ENCODE measurements at regions not wholly inside any gene's neighbourhood (a gene's known extent, or its start where the extent isn't known, plus 50 kb on each side); places are given as distances from the start of the nearest gene placed in this dataset.

DNA sequence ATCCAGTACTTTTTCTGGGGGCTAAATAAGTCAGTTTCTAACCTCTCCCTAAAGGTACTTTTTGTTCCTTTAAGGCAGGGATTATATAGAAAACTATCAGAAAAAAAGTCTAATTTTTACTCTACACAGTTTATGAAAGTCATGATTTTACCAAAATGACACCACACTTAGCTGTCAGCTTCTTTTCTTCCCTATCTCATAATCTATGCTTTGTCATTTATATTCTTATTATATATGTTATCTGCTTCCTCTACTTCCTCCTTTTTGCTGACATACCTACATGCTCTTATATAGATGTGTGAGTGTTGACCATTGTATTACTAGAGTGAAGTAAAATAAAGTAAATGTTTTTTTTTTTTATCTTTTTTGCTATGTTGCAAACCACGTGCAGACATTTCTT, 203.9 kb upstream of the CHRM2 start:
- no peak for DNase-seq

DNA sequence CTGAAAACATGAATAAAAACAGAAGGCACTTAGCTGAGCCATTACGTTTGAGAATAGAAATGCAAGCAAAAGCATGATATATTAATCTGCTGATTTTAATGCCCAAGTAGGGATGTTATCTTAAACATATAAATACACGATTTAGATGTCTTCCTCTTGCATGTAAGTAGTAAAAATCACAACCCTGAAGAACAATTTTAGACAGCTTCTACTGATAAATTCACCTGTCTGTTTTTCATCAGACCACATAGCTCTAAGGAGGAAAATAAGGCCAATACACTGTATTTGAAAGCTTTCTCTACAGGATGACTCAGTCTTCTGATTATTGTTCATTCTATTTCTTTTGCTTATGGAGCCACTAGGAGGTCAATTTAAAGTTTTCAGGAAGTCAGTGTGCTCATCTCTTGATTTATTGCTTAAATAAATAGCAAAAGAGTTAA, 210.9 kb upstream of the CHRM2 start:
- DNase-seq, result no peak

DNA sequence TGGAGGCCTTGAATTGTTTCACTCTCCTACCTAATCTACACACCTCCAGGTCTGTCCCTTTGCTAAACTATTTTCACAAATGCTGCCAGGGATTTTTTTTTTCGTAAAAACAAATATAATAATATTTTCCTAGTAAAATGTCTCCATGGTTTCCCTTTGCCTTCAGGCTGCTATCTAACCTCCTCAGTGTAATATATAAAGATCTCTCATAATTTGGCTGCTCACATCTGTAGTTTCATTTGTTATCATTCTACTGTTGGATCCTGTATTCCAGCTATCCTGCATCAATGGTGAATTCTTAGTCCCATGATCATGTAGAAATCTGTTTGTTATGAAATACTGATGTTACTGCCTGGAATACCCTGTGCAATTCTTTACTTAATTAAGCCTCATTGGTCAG, 211.9 kb upstream of the CHRM2 start:
- no peak for DNase-seq

DNA sequence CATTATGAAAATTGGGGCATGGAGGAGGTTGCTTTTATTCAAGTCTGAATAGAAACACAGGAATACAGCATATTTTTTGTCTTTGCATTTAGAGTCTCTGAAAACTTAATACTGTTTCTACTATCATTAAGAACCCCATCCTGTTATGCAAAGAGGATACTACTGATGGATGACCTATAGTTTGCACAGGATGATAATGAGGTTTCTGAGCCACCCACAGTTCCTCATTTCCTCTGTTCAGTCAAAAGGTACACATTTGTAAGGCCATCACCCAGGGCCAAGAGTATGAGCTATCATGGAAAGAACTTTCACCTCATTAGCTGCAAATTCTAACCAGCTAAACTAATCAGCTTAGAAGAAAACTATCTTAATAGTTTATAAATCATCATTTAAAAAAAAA, 213.0 kb upstream of the CHRM2 start:
- DNase-seq, result no peak

DNA sequence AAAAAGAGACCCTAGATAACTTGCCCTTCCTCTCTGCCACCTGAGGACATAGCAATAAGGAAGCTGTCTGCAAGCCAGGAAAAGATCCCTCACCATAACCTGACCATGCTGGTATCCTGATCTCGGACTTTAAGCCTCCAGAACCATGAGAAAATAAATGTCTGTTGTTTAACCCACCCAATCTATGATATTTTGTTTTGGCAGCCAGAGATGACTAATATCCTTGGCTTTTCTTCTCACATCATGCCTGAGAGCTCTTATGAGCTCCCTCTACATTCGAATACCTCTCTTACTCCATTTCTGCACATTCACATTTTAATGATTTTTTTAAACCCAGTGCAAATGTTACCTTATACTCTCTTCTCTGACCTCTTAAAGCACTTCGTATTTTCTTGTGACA, 214.0 kb upstream of the CHRM2 start:
- DNase-seq, result no peak

DNA sequence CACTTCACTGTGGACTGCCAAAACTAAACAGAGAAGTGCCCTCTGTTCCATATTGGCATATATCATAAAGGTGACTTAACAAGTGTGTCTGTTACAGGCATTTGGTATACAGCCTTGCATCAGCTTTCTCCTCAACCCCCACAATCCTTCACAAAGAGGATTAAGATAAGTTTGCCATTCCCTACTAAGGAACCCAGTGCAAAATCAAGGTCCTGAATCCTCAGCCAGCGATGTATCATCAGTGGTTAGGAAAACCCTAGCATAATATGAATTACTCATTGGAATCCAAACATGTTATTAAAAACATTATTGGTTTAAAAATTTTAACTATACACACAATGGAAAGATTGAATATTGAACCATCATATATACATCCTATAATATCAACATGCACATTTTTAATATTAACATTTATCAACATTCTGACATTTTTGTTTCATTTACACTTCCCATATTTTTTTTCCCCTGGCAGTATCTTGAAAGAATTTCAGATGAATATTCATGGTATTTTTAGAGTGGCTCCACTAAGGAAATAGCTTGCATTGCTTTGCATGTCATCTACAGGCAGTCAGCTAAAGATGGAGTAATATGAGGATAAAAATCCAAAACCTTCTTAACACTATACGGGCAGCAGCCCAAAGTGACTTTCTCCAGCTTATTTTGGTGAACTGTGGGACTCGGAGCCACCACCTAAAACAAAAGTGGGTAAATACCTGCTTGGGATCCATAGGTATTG, 215.6 kb upstream of the CHRM2 start:
- DNase-seq, result no peak

DNA sequence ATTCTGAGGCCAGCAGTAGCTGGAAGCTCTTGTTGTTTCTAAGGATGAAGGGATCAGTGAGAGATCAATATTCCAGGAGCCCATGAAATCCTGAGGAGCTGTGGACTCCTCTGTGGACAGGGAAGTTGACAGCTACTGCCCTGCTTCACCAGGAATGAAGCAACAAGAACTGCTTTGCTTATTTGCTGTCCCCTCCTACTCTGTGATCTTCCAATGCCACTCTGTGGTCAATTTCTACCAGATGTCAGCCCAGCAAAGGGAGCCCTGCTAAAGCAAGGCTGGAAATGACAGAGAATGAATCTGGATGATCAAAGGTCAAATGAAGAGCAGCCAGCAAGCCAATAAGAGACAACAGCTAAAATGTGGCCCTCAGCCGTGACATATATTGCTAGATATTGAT, 227.5 kb upstream of the CHRM2 start:
- no peak for DNase-seq

DNA sequence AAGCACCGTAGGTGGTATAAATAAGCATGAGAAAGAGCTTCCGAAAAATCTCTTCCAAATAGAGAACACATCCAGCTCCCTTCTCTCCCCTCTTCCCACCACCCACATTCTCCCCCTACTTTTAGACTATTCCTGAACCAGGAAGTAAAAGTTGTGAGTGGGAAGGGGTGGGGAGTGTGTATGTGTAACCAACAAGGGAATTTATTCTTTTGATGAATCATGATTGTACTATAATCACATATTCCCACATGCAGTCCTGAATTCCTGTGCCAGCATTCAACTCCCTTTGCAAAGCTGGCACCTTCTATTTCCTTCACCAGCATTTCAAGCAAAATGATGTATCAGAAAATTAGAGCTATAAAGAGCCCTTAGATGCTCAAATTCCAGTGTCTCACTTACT, 230.6 kb upstream of the CHRM2 start:
- DNase-seq, result no peak

DNA sequence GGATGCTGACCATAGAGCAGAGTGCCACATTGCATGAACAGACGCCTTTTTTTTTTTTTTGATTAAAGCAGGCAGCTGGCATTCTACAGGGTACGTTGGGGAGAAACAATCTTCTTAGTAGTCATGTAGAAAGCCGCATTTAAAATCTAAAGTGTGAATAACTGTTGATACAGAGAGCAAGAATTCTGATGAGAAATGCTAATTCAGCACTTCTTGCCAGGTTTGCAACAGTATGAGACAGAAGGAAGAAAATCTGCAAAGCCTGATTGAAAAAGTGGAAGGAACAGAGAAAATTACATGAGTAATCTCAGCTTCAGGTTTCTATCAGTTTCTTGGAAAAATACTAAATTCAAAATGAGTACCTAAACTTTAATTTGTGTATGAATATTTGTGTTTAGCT, 232.7 kb upstream of the CHRM2 start:
- DNase-seq, result no peak

DNA sequence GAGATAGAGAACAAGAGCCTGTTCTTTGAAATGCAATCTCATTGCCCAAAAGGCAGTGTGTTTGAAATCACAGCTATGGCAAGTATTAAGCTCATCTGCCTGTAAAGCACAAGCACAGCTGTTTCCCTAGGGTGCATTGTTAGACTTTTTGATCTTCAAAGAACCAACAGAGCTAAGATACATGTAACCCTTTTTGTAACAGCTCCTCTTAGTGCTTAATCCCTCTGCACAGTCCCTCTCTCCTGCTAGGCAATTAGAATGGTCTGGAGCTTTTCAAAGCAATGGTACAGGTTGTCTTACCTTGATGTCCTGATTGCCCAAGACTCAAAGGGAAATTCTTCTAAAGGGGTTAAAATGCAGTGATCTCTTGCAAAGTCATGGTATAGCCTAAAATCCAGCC, 249.6 kb upstream of the CHRM2 start:
- no peak for DNase-seq

DNA sequence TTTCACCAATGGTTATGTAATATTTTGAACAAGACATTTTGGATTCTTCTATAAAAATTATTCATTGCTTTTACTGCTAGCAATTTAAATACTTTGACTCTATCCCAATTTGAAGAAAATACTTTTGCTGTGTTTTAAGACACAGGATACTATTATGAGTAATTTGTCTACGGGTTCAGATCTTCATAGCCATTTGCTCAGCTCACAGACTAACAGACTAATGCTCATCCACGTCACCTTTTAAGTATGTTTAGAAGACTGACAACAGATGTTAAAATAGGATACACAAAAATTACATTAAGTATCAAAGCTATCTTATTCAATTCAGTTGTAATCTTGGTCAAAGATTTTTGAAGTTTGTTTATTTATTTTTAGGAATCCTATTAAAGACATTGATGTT, 251.3 kb upstream of the CHRM2 start:
- no peak for DNase-seq

DNA sequence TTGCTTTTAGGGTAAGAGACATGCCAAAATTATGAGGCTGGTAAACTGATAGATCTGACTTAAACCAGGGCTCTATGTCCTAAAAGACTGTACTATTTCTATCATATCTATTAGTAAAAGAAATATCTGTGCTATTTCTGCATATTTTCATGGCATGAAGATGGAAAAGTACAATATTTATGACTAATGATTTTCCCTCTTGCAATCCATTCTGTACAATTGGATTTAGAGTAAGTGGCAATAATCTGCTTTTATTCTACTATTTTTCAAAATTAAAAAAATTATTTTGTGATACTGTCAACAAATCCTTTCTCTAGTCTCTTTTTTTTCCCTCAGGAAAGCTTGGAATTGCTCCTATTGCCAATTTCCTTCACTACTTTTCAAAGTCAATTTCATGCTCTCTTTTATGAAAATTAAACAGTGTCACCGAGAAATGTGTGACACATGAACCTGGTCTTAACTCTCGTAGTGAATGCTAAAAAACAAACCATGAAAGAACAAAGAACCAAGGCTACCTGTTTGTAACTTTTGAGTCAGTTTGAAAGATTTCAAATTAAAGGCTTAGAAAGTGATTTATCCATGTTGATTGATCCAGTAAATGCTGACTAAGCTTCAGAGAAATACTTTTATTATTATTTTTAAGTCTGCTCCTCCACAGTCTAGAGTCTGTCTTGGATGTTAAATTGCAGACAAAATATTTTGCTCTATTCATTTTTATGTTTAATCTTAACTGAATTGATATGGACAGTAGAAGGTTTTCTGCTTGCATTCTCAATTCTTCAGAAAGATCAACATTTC, 262.7 kb upstream of the CHRM2 start:
- DNase-seq, result no peak

DNA sequence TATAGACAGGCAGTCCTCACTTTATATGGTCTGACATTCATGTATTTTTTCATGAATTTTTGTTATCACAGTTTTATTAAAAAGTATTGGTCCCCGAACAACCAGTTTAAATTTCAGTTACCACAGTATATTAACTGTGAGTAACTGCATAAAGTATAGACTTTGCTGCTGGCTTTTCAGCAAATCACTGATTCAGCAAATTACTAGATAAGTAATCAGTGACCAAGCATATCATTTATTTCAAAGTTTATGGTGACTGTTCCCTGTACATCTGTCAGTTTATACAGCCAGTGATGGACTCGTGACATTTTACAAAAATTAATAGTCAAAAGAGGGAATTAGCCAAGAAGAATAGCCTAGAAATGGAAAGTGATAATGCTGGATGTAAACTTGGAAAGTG, 266.7 kb upstream of the CHRM2 start:
- no peak for DNase-seq

DNA sequence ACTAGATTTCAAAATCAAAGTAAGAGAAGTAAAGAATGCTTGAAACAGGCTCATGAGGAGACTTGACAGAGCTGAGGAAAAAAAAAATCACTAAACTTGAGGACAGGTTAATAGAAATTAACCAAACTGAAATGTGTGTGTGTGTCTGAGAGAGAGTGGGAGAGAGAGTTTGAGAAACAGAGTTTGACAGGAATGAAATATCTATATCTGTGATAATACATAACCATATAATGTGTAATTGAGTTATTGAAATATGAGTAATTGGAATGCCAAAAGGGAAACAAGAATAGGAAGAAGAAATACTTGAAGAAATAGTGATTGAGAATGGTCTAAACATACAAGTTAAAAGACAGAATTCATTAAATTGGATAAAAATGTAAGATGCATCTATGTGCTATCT, 268.0 kb upstream of the CHRM2 start:
- no peak for DNase-seq

DNA sequence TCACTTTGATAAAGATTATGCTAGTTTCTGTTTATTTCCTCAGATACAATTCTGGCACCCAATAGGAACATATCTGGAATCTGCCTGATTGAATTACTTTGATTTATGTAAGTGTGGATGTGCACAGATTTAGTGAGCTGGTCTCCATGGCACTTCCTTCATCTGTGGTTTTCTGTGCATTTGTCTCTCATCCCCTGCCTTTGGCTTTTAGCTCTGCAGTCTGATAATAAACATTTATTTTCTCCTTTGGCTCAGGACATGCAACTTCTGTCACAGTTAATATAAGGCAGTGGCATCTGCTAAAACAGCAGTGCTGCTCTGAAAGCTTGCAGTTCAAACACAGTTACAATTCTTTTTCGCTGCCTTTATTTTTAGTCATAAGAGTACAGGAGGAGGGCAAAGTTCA, 273.7 kb upstream of the CHRM2 start:
- no peak for DNase-seq

DNA sequence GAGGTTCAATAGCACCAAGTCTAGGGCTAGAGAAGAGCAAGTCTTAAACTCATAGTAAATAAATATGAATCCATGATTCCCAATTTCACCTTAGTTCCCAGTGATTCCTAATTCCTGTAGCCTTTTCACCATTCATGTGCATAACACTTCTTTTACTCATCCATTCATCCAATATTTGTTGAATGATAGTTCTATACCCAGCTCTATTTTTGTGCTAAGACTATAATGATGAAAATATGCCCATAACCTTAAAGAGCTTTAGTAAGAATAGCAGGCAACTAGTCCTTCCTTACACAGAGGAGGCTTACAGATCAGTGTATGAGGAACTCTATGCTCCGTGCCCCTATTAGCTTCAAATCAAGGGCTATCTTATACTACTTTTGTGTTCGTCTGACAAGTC, 280.2 kb upstream of the CHRM2 start:
- DNase-seq, result no peak

DNA sequence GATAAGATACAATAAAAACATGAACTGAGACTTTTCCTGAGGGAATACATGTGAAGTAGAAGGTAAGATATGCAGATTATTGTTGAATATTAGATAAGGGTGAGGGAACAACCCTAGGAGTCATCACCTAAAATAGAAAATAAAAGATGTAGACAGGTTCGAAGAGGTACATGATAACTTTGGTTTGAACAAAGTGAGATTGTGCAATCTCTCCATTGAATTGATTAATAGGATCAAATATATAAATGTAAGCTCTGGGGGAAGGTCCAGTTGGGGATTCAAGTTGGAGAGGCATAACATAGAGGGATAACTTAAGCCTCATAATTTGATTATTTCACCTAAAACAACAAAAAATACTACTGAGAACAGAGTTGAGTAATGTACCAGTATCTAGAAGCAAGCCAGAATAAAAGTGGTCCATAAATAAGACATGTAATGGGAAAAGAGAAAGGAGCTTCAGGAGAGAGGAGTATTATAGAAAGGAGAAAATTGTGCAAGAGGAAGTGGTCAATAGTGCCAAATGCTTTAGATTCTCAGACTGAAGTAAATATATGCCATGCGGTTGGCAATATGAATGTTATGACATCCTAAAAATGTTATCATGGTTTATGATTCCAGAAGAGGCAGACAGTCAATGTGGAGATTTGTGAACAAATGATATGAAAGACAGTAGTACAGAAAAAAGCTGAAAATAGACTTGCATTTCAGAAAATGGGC, 282.3 kb upstream of the CHRM2 start:
- no peak for DNase-seq

DNA sequence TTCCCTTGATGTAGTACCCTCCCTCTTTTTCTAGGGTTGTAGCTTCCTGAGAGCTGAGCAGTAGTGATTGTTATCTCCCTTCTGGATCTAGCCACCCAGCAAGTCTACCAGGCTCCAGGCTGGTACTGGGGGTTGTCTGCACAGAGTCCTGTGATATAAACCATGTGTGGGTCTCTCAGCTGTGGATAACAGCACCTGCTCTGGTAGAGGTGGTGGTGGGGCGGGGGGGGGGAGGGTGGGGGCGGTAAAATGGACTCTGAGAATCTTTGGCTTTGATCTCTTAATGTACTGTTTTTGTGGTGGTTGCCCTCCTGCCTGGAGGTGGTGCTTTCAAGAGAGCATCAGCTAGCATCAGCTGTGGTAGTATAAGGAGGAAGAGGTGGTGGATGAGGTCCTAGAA, 302.0 kb upstream of the CHRM2 start:
- no peak for DNase-seq

DNA sequence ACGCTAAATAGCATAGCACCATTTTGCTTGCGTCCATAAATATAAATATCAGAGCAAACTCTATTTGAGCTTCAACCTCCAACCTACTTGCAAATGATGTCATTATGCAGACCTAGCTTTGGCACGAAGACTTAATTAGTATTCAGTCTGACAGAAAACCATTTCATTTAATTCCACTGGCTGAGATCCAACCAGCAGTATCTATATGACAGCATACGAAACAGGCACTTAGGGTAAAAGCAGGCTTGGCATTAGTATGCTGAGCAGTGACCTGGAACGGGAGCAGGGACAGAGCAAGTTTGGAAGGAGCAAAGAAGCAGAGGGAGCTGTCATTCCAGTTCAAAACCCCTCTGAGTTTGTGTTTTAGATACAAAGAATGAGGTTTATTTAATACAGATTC, 312.5 kb upstream of the CHRM2 start:
- DNase-seq, result no peak

DNA sequence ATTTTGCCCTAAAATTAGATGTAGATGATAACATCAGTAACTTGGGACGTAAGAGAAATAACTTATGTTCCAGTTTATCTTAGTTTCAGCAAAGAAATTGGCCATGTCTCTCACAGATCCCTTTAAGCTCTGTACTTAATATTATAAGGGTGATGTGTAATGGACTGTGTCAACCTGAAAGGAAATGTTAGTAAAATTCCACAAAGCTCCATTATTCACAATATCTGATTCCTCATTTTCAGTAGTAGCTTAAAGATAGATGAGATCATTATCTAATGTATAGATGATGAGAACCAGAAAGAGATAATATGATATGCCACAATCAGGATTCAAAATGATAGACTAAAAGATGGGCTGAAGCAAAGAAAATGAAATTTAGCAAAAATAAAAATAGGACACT, 316.8 kb upstream of the CHRM2 start:
- DNase-seq, result no peak

DNA sequence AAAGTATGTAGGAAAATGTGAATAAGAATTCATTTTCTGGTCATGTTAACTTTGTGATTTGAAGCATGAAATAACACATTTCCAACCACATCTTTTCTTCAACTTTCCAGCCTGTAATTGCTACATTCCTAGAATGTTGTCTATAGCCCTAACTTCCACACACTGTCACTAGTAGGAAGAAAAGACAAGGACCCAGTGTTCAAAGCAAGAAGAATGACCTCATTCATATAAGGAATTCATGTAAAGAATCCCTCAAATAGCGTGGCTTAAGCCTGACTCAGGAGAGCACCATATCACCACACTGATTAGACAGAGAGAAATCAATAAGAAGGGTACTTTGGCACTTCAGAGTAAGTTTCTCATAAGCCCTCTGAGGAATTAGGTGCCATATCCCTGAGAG, 318.7 kb upstream of the CHRM2 start:
- no peak for DNase-seq

DNA sequence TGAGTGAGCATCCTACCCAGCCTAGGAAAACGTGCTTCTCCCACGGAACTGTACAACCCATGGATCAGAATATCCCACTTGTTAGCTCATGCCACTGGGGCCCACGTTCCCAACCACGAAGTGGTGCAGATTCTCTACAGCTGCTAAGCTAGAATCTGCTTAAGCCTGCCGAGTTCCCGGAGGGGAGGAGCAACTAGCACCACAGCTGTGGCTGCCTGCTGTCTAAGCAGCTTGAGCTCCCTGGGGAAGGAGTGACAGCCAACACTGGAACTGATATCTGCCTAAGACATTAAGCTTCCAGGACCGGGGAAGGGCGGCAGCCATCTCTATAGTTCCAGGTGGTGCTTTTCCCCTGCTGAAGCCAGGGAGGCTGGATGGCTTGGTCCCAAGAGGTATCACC, 334.7 kb upstream of the CHRM2 start:
- no peak for DNase-seq

DNA sequence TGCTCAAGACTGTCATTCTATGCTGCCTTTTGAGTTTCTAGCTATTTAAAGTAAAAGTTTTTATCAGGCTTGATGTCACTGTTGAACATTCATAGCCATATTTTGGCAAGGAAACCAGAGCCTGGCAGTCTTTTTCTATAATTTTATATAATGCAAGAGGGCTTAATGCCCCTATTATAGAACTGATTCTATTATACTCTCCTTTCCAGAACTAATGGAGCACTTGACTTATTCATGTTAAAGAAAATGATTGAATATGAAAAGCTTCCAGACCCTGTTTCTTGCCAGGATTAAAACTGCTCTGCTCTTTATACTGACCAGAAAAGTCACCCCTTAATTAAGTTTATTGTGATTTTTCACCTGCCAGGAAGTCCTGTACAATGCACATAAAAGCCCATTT, 337.6 kb upstream of the CHRM2 start:
- no peak for DNase-seq

DNA sequence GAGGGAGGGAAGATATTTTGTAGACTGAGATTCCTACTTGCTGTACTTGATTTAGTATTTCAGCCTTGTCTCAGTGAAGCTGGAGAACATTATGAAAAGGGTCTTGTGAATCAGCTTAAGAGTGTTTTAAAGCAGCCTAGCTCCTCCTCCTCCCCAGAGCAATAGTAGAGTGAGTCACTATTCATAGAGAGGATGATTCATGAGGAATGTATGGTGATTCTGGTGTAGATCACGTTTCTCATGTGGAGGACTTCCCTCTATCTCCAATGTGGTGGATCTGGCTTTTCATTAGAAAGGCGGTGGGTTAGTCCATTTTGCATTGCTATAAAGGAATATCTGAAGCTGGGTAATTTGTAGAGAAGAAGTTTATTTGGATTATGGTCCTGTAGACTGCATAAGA, 340.1 kb upstream of the CHRM2 start:
- no peak for DNase-seq
